Fibroblast of lung (primary cell): ENCODE measurements at regions not wholly inside any gene's neighbourhood (a gene's known extent, or its start where the extent isn't known, plus 50 kb on each side); places are given as distances from the start of the nearest gene placed in this dataset.

Source experiments
- DNase-seq, 2 donors: peaks; one replicate each; pipeline versions ENCODE4 v3.0.0 to v3.0.0-alpha.2; 2010; ENCODE audit warnings: low read depth in 2 of 2
- H2AFZ ChIP-seq: 2 replicates; pipeline ENCODE4 v1.5.1; 2012; ENCODE audit warnings: low read length, control low read depth, inconsistent platforms
- H3K27ac ChIP-seq: 2 replicates; pipeline ENCODE4 v1.5.1; 2011; ENCODE audit warnings: low read length, control low read depth; ENCODE audit not compliant: insufficient read depth
- H3K27me3 ChIP-seq: 2 replicates; pipeline ENCODE4 v1.5.1; 2011; ENCODE audit warnings: mild to moderate bottlenecking, low read length; ENCODE audit not compliant: control insufficient read depth, insufficient read depth
- H3K36me3 ChIP-seq: 2 replicates; pipeline ENCODE4 v1.5.1; 2011; ENCODE audit warnings: low read length; ENCODE audit not compliant: control insufficient read depth, insufficient read depth
- H3K4me1 ChIP-seq: 2 replicates; pipeline ENCODE4 v1.5.1; 2011; ENCODE audit warnings: low read length; ENCODE audit not compliant: control insufficient read depth, insufficient read depth; ENCODE audit errors: extremely low read depth
- H3K4me2 ChIP-seq: 2 replicates; pipeline ENCODE4 v1.5.1; 2011; ENCODE audit warnings: low read length, control low read depth; ENCODE audit not compliant: insufficient read depth; ENCODE audit errors: extremely low read depth
- H3K4me3 ChIP-seq, 4 experiments: fragments of 200-600 bp in 1 of 4; sonication (generic) in 1 of 4; replicated peaks in 1 of 4; 2 replicates each; pipeline ENCODE4 v1.5.1; 2011 to 2016; ENCODE audit warnings: low read length in 4 of 4, low read depth in 3 of 4, mild to moderate bottlenecking in 3 of 4, control low read depth in 2 of 4, inconsistent platforms in 1 of 4, mixed read lengths in 1 of 4; ENCODE audit not compliant: insufficient read depth in 1 of 4; ENCODE audit errors: control extremely low read depth in 1 of 4
- H3K79me2 ChIP-seq: 2 replicates; pipeline ENCODE4 v1.5.1; 2012; ENCODE audit warnings: mild to moderate bottlenecking, low read length, inconsistent platforms; ENCODE audit not compliant: control insufficient read depth, insufficient read depth
- H3K9ac ChIP-seq: 2 replicates; pipeline ENCODE4 v1.5.1; 2011; ENCODE audit warnings: mild to moderate bottlenecking, low read length, control low read depth; ENCODE audit not compliant: insufficient read depth
- H3K9me3 ChIP-seq: 2 replicates; pipeline ENCODE4 v1.5.1; 2012; ENCODE audit warnings: low read depth, low read length; ENCODE audit not compliant: control insufficient read depth, insufficient read depth
- H4K20me1 ChIP-seq: 2 replicates; pipeline ENCODE4 v1.5.1; 2011; ENCODE audit warnings: low read length; ENCODE audit not compliant: control insufficient read depth, insufficient read depth; ENCODE audit errors: extremely low read depth
- EZH2 ChIP-seq: IDR thresholded peaks from 2 replicates; pipeline ENCODE4 v1.5.1; 2012; ENCODE audit warnings: low read length, control low read depth, mild to moderate bottlenecking; ENCODE audit errors: missing control alignments
- TF ChIP-seq, protein P1 (sequence below), 2 donors: IDR thresholded peaks in 1 of 2; conservative IDR thresholded peaks in 1 of 2; 1 replicate in 1 of 2; 2 replicates in 1 of 2; pipeline ENCODE4 v1.5.1; 2011 to 2012; ENCODE audit warnings: low read length in 2 of 2, control low read depth in 1 of 2, inconsistent platforms in 1 of 2, low read depth in 1 of 2, mild to moderate bottlenecking in 1 of 2

DNA sequence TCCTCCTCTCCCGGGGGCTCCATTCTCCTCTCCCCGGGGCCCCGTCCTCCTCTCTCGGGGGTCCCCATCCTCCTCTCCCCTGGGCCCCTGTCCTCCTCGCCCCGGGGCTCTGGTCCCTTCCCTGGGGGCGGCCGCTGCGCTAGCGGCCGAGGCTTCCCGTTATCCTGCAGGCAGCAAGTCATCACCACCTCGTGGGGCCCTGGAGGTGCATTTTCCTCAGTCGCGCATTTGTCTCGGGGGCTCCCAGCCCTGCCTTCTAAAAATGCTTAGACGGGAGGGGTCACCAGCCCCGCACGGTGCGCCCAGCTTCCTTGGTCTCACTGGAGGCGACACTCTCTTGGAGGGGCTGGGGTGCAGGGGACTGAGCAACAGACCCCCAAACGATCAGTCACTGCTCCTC is 216.5 kb downstream of the QKI start:
- no peaks in the 10 kb centered on the region for H3K79me2 ChIP-seq
- no peak overlapping the region for H2AFZ ChIP-seq
- H3K4me2 ChIP-seq = no peak overlapping the region
- no peak overlapping the region for H3K27ac ChIP-seq
- DNase-seq = no peak
- H3K36me3 ChIP-seq = no peaks in the 10 kb centered on the region
- no peak overlapping the region for H3K4me3 ChIP-seq
- H3K9me3 ChIP-seq = no peaks in the 10 kb centered on the region
- no peak overlapping the region for H3K9ac ChIP-seq
- no peaks in the 10 kb centered on the region for H4K20me1 ChIP-seq
- no peaks in the 10 kb centered on the region for H3K27me3 ChIP-seq
- no peaks in the 10 kb centered on the region for H3K4me1 ChIP-seq
- no peak for TF ChIP-seq EZH2
- TF ChIP-seq, protein P1, sequence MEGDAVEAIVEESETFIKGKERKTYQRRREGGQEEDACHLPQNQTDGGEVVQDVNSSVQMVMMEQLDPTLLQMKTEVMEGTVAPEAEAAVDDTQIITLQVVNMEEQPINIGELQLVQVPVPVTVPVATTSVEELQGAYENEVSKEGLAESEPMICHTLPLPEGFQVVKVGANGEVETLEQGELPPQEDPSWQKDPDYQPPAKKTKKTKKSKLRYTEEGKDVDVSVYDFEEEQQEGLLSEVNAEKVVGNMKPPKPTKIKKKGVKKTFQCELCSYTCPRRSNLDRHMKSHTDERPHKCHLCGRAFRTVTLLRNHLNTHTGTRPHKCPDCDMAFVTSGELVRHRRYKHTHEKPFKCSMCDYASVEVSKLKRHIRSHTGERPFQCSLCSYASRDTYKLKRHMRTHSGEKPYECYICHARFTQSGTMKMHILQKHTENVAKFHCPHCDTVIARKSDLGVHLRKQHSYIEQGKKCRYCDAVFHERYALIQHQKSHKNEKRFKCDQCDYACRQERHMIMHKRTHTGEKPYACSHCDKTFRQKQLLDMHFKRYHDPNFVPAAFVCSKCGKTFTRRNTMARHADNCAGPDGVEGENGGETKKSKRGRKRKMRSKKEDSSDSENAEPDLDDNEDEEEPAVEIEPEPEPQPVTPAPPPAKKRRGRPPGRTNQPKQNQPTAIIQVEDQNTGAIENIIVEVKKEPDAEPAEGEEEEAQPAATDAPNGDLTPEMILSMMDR (conservative IDR thresholded peaks at IDR 0.05 in 1 of 2, IDR thresholded peaks at IDR 0.05 in 1 of 2; ENCODE audit: low read depth in 1 of 2, low read length in 2 of 2) = no peak

DNA sequence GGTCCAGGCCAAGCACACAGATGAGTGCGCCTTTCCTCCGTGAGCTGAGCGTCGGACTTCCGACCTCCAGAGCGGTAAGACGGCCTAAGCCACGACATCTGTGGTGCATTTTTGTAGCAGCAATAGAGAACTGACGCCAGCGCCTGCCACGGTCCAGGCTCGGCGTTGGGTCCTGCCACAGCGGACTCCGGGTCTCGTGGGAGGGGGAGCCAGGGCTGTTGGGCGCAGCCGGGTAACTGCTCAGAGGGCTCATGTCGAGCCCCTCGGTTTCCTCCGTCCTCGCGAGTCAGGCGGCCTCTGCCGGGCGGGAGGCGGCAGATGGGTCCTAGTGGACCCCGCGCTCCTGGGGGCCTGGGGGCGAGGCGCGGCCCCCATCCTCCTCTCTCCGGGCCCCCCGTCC is 216.1 kb downstream of the QKI start:
- Histone ChIP-seq H3K79me2 (no peaks in the 10 kb centered on the region), H3K27me3 (no peaks in the 10 kb centered on the region), H4K20me1 (no peaks in the 10 kb centered on the region), H3K4me1 (no peaks in the 10 kb centered on the region), H3K36me3 (no peaks in the 10 kb centered on the region), H2AFZ (no peak overlapping the region), H3K27ac (no peak overlapping the region), H3K4me2 (no peak overlapping the region), H3K9ac (no peak overlapping the region), H3K4me3 (no peak overlapping the region), H3K9me3 (no peaks in the 10 kb centered on the region)
- TF ChIP-seq, protein P1 (conservative IDR thresholded peaks at IDR 0.05 in 1 of 2, IDR thresholded peaks at IDR 0.05 in 1 of 2; ENCODE audit: low read depth in 1 of 2, low read length in 2 of 2) = no peak
- DNase-seq = no peak

GRCh38 chr6:163630096-163630495 is 215.6 kb downstream of the QKI start:
- Histone ChIP-seq H3K9ac (no peak overlapping the region), H3K79me2 (no peaks in the 10 kb centered on the region), H3K27me3 (no peaks in the 10 kb centered on the region), H3K9me3 (no peaks in the 10 kb centered on the region), H3K4me2 (no peak overlapping the region), H3K27ac (no peak overlapping the region), H2AFZ (no peak overlapping the region), H3K4me1 (no peaks in the 10 kb centered on the region), H4K20me1 (no peaks in the 10 kb centered on the region), H3K36me3 (no peaks in the 10 kb centered on the region), H3K4me3 (no peak overlapping the region)
- DNase-seq = no peak
- no peak for TF ChIP-seq EZH2
- TF ChIP-seq, protein P1 (conservative IDR thresholded peaks at IDR 0.05 in 1 of 2, IDR thresholded peaks at IDR 0.05 in 1 of 2; ENCODE audit: low read depth in 1 of 2, low read length in 2 of 2) = no peak
